ENCODE measurements at regions not wholly inside any gene's neighbourhood (a gene's known extent, or its start where the extent isn't known, plus 50 kb on each side); places are given as distances from the start of the nearest gene placed in this dataset.

DNA sequence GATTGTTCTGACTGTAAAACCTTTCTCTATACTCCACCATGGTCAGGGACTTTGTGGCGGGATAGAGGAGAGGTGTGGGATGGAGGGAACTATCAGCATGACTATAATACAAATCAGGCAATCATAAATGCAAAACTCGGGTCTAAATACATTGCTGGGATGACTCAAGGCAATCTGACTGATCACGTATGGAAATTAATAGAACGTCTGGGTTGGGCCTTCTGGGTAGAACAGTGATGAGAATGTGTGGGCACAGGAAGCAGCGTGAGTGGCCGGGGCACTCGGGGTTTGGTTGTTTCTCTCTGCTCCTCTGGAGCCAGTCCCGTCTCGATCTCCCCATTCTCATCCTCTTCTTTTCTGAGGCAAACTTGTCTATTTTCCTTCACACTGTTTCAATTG is 485.8 kb downstream of the VRK1 start:
- H4K5ac ChIP-seq (ENCODE audit: low read depth, low read length): no peak overlapping the region
- H3K27ac ChIP-seq (ENCODE audit: insufficient read depth, low read length): no peak overlapping the region
- H2BK120ac ChIP-seq (ENCODE audit: low read depth, low read length): no peak overlapping the region
- no peaks in the 10 kb centered on the region for H4K20me1 ChIP-seq (ENCODE audit: insufficient read depth, low read length)
- H3K4me1 ChIP-seq (ENCODE audit: control insufficient read depth, insufficient read depth, low read length): no peaks in the 10 kb centered on the region
- H3K4me2 ChIP-seq (ENCODE audit: low read depth, low read length): no peak overlapping the region
- CTCF ChIA-PET: no interaction called here
- H2BK5ac ChIP-seq (ENCODE audit: low read depth, low read length, poor library complexity, severe bottlenecking): no peak overlapping the region
- no peak overlapping the region for H3K18ac ChIP-seq (ENCODE audit: low read depth, low read length)
- POLR2A ChIA-PET (ENCODE audit: unreplicated experiment): no interaction called here
- H3K9me3 ChIP-seq (ENCODE audit: control insufficient read depth, insufficient read depth, low read length): peaks cover 29% of the 10 kb centered on the region
- H2AK9ac ChIP-seq (replicated peaks; ENCODE audit: low read depth, low read length, poor library complexity): no peak overlapping the region
- H3K56ac ChIP-seq (ENCODE audit: extremely low read depth, insufficient read depth, low read length): no peak overlapping the region
- in situ Hi-C loops (cut with MboI; ENCODE audit: low sequenced_read_pairs) (no loop called here), intact Hi-C loops (cut with micrococcal nuclease) (no loop called here), dilution Hi-C loops (cut with HindIII; ENCODE audit: low sequenced_read_pairs, unreplicated experiment) (no loop called here)
- no peaks in the 10 kb centered on the region for H3K27me3 ChIP-seq (ENCODE audit: control insufficient read depth, insufficient read depth, low read length)
- BruUV-seq (replicated peaks): no TSS peak
- no peak overlapping the region for H3K4ac ChIP-seq (ENCODE audit: low read depth, low read length)
- H2BK20ac ChIP-seq (ENCODE audit: low read depth, low read length): no peak overlapping the region
- no peak overlapping the region for H4K8ac ChIP-seq (ENCODE audit: low read depth in 2 of 2, low read length in 2 of 2)
- no peak overlapping the region for H3K14ac ChIP-seq (replicated peaks; ENCODE audit: low read depth, low read length)
- no peak overlapping the region for H2BK15ac ChIP-seq (ENCODE audit: low read depth, low read length)
- DNase-seq (no peak), ATAC-seq (ENCODE audit: low read depth) (no peak)
- no peak overlapping the region for H3K9ac ChIP-seq (ENCODE audit: low read depth, low read length)
- TF ChIP-seq RCOR1 (IDR thresholded peaks at IDR 0.05; ENCODE audit: insufficient replicate concordance, low read length) (no peak), CEBPB (IDR thresholded peaks at IDR 0.05; ENCODE audit: low read depth, low read length) (no peak), MAFK (IDR thresholded peaks at IDR 0.05; ENCODE audit: low read depth, low read length) (no peak), NFE2L2 (IDR thresholded peaks at IDR 0.05; ENCODE audit: low read depth, low read length) (no peak), MXI1 (IDR thresholded peaks at IDR 0.05; ENCODE audit: borderline replicate concordance, low read depth, low read length) (no peak), SMC3 (IDR thresholded peaks at IDR 0.05; ENCODE audit: low read depth, low read length) (no peak), MAZ (IDR thresholded peaks at IDR 0.05; ENCODE audit: borderline replicate concordance, low read depth, low read length) (no peak), POLR2A (IDR thresholded peaks at IDR 0.05; ENCODE audit: low read depth, low read length) (no peak), RFX5 (IDR thresholded peaks at IDR 0.05; ENCODE audit: low read depth, low read length) (no peak), CHD1 (IDR thresholded peaks at IDR 0.05; ENCODE audit: low read depth, low read length) (no peak), FOS (IDR thresholded peaks at IDR 0.05; ENCODE audit: low read depth, low read length) (no peak), RAD21 (IDR thresholded peaks at IDR 0.05; ENCODE audit: low read length) (no peak), BHLHE40 (IDR thresholded peaks at IDR 0.05; ENCODE audit: low read depth, low read length) (no peak)
- TF ChIP-seq, protein P1, sequence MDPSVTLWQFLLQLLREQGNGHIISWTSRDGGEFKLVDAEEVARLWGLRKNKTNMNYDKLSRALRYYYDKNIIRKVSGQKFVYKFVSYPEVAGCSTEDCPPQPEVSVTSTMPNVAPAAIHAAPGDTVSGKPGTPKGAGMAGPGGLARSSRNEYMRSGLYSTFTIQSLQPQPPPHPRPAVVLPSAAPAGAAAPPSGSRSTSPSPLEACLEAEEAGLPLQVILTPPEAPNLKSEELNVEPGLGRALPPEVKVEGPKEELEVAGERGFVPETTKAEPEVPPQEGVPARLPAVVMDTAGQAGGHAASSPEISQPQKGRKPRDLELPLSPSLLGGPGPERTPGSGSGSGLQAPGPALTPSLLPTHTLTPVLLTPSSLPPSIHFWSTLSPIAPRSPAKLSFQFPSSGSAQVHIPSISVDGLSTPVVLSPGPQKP (IDR thresholded peaks at IDR 0.05; ENCODE audit: borderline replicate concordance, low read depth, low read length): no peak
- TF ChIP-seq, protein P2, sequence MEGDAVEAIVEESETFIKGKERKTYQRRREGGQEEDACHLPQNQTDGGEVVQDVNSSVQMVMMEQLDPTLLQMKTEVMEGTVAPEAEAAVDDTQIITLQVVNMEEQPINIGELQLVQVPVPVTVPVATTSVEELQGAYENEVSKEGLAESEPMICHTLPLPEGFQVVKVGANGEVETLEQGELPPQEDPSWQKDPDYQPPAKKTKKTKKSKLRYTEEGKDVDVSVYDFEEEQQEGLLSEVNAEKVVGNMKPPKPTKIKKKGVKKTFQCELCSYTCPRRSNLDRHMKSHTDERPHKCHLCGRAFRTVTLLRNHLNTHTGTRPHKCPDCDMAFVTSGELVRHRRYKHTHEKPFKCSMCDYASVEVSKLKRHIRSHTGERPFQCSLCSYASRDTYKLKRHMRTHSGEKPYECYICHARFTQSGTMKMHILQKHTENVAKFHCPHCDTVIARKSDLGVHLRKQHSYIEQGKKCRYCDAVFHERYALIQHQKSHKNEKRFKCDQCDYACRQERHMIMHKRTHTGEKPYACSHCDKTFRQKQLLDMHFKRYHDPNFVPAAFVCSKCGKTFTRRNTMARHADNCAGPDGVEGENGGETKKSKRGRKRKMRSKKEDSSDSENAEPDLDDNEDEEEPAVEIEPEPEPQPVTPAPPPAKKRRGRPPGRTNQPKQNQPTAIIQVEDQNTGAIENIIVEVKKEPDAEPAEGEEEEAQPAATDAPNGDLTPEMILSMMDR (conservative IDR thresholded peaks at IDR 0.05; ENCODE audit: low read depth, low read length): no peak
- TF ChIP-seq, protein P3, sequence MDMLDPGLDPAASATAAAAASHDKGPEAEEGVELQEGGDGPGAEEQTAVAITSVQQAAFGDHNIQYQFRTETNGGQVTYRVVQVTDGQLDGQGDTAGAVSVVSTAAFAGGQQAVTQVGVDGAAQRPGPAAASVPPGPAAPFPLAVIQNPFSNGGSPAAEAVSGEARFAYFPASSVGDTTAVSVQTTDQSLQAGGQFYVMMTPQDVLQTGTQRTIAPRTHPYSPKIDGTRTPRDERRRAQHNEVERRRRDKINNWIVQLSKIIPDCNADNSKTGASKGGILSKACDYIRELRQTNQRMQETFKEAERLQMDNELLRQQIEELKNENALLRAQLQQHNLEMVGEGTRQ (IDR thresholded peaks at IDR 0.05; ENCODE audit: low read depth, low read length): no peak
- no CpG with 5 or more reads among the region's 9 CpGs for WGBS, 2 experiments (ENCODE audit: extremely low coverage in 2 of 2, insufficient read length in 1 of 2)
- H3K9me1 ChIP-seq (ENCODE audit: insufficient read depth, low read length): no peaks in the 10 kb centered on the region
- no peak overlapping the region for H2AK5ac ChIP-seq (ENCODE audit: low read depth, low read length)
- no peaks in the 10 kb centered on the region for H3K36me3 ChIP-seq (ENCODE audit: control insufficient read depth, insufficient read depth, low read length)
- H2AFZ ChIP-seq (replicated peaks; ENCODE audit: low read length, poor library complexity): no peak overlapping the region
- H3K23ac ChIP-seq (ENCODE audit: low read depth, low read length): no peak overlapping the region
- H4K91ac ChIP-seq (ENCODE audit: insufficient read depth, low read depth, low read length): no peak overlapping the region
- H3K4me3 ChIP-seq (ENCODE audit: insufficient read depth, low read depth, low read length): no peak overlapping the region
- H3K79me1 ChIP-seq (ENCODE audit: low read depth in 1 of 2, low read length in 2 of 2): no peaks in the 10 kb centered on the region

Measured in IMR-90 (cell line).